ENCODE measurements at regions not wholly inside any gene's neighbourhood (a gene's known extent, or its start where the extent isn't known, plus 50 kb on each side); places are given as distances from the start of the nearest gene placed in this dataset.

- H3K27ac ChIP-seq: no peak overlapping the region
- H3K4me1 ChIP-seq (ENCODE audit: insufficient read depth): no peaks in the 10 kb centered on the region
- intact Hi-C loops (cut with DNase I): loop anchor here in 1 of 4 donors (2.0 kb wide), 1 partner anchor 117 kb away; no protein-coding TSS in a partner anchor
- no peaks in the 10 kb centered on the region for H3K36me3 ChIP-seq
- no peaks in the 10 kb centered on the region for H3K27me3 ChIP-seq
- no peak overlapping the region for H3K4me3 ChIP-seq
- WGBS, 3 donors: 74 to 81% (median 76%) methylated on average over 4 of the region's 4 CpGs
- DNase-seq: no peak
- TF ChIP-seq CTCF (IDR thresholded peaks at IDR 0.05) (peak in 1 of 3 donors; percentile 42), EP300 (IDR thresholded peaks at IDR 0.05) (no peak)
- H3K9me3 ChIP-seq: no peaks in the 10 kb centered on the region
Observed at GRCh38 chr3:124351430-124352148, 359.7 kb upstream of the ROPN1 start.

GRCh38 chr3:124352149-124352539, 360.2 kb upstream of the ROPN1 start:
- Histone ChIP-seq H3K4me1 (ENCODE audit: insufficient read depth) (no peaks in the 10 kb centered on the region), H3K9me3 (no peaks in the 10 kb centered on the region), H3K36me3 (no peaks in the 10 kb centered on the region), H3K27me3 (no peaks in the 10 kb centered on the region), H3K4me3 (no peak overlapping the region), H3K27ac (no peak overlapping the region)
- 61 to 70% (median 63%) methylated on average over 3 of the region's 3 CpGs for WGBS, 3 donors
- no peak for DNase-seq
- intact Hi-C loops (cut with DNase I): no loop called here
- no peak for TF ChIP-seq CTCF (IDR thresholded peaks at IDR 0.05)
- TF ChIP-seq EP300 (IDR thresholded peaks at IDR 0.05): no peak
- no peak for TF ChIP-seq POLR2A (IDR thresholded peaks at IDR 0.05)

GRCh38 chr3:124353691-124354090, 361.8 kb upstream of the ROPN1 start:
- intact Hi-C loops (cut with DNase I): no loop called here
- TF ChIP-seq CTCF (IDR thresholded peaks at IDR 0.05): no peak
- TF ChIP-seq POLR2A (IDR thresholded peaks at IDR 0.05): no peak
- TF ChIP-seq EP300 (IDR thresholded peaks at IDR 0.05): no peak

GRCh38 chr3:124354150-124354549, 362.2 kb upstream of the ROPN1 start:
- intact Hi-C loops (cut with DNase I): no loop called here
- DNase-seq: no peak
- Histone ChIP-seq H3K9me3 (no peaks in the 10 kb centered on the region), H3K4me3 (no peak overlapping the region), H3K27me3 (no peaks in the 10 kb centered on the region), H3K4me1 (ENCODE audit: insufficient read depth) (no peaks in the 10 kb centered on the region), H3K27ac (no peak overlapping the region), H3K36me3 (no peaks in the 10 kb centered on the region)
- no peak for TF ChIP-seq EP300 (IDR thresholded peaks at IDR 0.05)
- 77 to 97% (median 85%) methylated on average over 2 of the region's 2 CpGs for WGBS, 3 donors

More at GRCh38 chr3:124353691-124354090, 361.8 kb upstream of the ROPN1 start:
- Histone ChIP-seq H3K27ac (no peak overlapping the region), H3K4me1 (ENCODE audit: insufficient read depth) (no peaks in the 10 kb centered on the region), H3K36me3 (no peaks in the 10 kb centered on the region), H3K27me3 (no peaks in the 10 kb centered on the region), H3K9me3 (no peaks in the 10 kb centered on the region), H3K4me3 (no peak overlapping the region)
- no peak for DNase-seq
- 83 to 91% (median 86%) methylated on average over 2 of the region's 2 CpGs for WGBS, 3 donors

GRCh38 chr3:124358156-124358555, 366.2 kb upstream of the ROPN1 start:
- Histone ChIP-seq H3K36me3 (no peaks in the 10 kb centered on the region), H3K4me3 (no peak overlapping the region), H3K27me3 (no peaks in the 10 kb centered on the region), H3K4me1 (ENCODE audit: insufficient read depth) (no peaks in the 10 kb centered on the region), H3K9me3 (no peaks in the 10 kb centered on the region), H3K27ac (no peak overlapping the region)
- no peak for TF ChIP-seq EP300 (IDR thresholded peaks at IDR 0.05)
- TF ChIP-seq CTCF (IDR thresholded peaks at IDR 0.05): no peak
- no peak for TF ChIP-seq POLR2A (IDR thresholded peaks at IDR 0.05)
- intact Hi-C loops (cut with DNase I): no loop called here
- WGBS, 3 donors: 86 to 95% (median 90%) methylated on average over 3 of the region's 3 CpGs
- DNase-seq: no peak
